Endothelial cell of umbilical vein (primary cell): ENCODE measurements at regions not wholly inside any gene's neighbourhood (a gene's known extent, or its start where the extent isn't known, plus 50 kb on each side); places are given as distances from the start of the nearest gene placed in this dataset.

Source experiments
- EZH2 ChIP-seq: IDR thresholded peaks from 2 replicates; pipeline ENCODE4 v1.6.1; 2012; ENCODE audit warnings: borderline replicate concordance, low read depth, mild to moderate bottlenecking, moderate library complexity, low read length, inconsistent platforms; ENCODE audit not compliant: severe bottlenecking
- FOS ChIP-seq: IDR thresholded peaks from 2 replicates; pipeline ENCODE4 v1.6.1; 2011; ENCODE audit warnings: mild to moderate bottlenecking, low read length, moderate library complexity, borderline replicate concordance; ENCODE audit not compliant: insufficient read depth
- GATA2 ChIP-seq: IDR thresholded peaks from 2 replicates; pipeline ENCODE4 v1.7.0; 2011; ENCODE audit warnings: low read depth, mild to moderate bottlenecking, moderate library complexity, mixed read lengths, low read length; ENCODE audit not compliant: insufficient read length, insufficient read depth
- JUN ChIP-seq: IDR thresholded peaks from 2 replicates; pipeline ENCODE4 v1.6.1; 2011; ENCODE audit warnings: borderline replicate concordance, low read depth; ENCODE audit not compliant: insufficient read length, insufficient read depth
- MYC ChIP-seq: IDR thresholded peaks from one replicate; pipeline ENCODE4 v1.6.1; 2011; ENCODE audit warnings: mild to moderate bottlenecking, low read depth, low read length
- POLR2A ChIP-seq: IDR thresholded peaks from 2 replicates; pipeline ENCODE4 v1.6.1; 2012; ENCODE audit warnings: low read depth, mild to moderate bottlenecking, control low read depth, low read length
- POLR2AphosphoS5 ChIP-seq: IDR thresholded peaks from 2 replicates; pipeline ENCODE4 v1.6.1; 2012; ENCODE audit warnings: low read depth, mild to moderate bottlenecking, control low read depth, low read length, moderate library complexity; ENCODE audit not compliant: insufficient read depth
- TF ChIP-seq, protein P1 (sequence below), 2 donors: IDR thresholded peaks; 1 replicate in 1 of 2; 2 replicates in 1 of 2; pipeline ENCODE4 v1.5.1; 2011; ENCODE audit warnings: low read length in 2 of 2, mild to moderate bottlenecking in 2 of 2, moderate library complexity in 2 of 2, control low read depth in 1 of 2, inconsistent platforms in 1 of 2, low read depth in 1 of 2; ENCODE audit not compliant: insufficient read depth in 1 of 2; ENCODE audit errors: extremely low read depth in 1 of 2
- TF ChIP-seq, protein P2 (sequence below): IDR thresholded peaks from 2 replicates; pipeline ENCODE4 v1.6.1; 2011; ENCODE audit not compliant: insufficient read depth, insufficient read length

DNA sequence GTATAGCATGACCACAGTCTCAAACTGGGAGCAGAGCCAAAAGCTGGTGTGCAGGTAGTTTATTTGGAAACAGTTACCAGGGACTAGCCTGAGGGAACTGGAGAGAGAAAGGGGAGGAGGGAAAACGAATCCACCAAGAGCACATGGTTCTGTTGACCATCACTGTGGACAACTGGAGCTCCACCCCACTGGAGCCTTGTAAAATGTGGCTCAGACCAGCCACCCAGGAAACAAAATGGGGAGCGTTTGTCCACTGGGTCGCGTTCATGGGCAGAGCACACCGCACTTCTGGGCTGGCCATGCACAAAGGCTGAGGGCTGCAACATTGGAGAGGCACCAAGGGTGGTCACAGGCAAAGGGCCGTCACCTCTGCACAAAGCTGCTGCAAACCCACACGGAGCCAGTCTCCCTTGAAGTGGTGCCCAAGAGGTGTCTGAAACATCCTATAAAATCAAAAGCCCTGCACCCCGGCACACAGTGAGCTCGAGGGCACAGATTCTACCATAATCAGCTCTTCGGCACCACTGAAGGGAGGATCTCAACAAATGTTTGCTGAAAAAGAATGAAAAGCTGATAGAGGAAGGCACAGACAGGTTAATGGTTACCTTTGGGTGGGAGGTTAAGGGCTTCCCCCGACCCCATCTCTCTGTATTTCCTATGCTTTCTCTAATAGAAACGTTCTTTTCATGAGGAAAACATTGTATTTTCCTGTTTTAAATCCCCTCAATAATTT, 192.9 kb downstream of the INHBB start:
- TF ChIP-seq, protein P1, sequence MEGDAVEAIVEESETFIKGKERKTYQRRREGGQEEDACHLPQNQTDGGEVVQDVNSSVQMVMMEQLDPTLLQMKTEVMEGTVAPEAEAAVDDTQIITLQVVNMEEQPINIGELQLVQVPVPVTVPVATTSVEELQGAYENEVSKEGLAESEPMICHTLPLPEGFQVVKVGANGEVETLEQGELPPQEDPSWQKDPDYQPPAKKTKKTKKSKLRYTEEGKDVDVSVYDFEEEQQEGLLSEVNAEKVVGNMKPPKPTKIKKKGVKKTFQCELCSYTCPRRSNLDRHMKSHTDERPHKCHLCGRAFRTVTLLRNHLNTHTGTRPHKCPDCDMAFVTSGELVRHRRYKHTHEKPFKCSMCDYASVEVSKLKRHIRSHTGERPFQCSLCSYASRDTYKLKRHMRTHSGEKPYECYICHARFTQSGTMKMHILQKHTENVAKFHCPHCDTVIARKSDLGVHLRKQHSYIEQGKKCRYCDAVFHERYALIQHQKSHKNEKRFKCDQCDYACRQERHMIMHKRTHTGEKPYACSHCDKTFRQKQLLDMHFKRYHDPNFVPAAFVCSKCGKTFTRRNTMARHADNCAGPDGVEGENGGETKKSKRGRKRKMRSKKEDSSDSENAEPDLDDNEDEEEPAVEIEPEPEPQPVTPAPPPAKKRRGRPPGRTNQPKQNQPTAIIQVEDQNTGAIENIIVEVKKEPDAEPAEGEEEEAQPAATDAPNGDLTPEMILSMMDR (IDR thresholded peaks at IDR 0.05; ENCODE audit: extremely low read depth in 1 of 2, insufficient read depth in 1 of 2, low read depth in 1 of 2, low read length in 2 of 2) = no peak
- TF ChIP-seq, protein P2, sequence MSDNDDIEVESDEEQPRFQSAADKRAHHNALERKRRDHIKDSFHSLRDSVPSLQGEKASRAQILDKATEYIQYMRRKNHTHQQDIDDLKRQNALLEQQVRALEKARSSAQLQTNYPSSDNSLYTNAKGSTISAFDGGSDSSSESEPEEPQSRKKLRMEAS = no peak
- no peak for TF ChIP-seq POLR2AphosphoS5
- no peak for TF ChIP-seq POLR2A
- TF ChIP-seq EZH2 = no peak
- no peak for TF ChIP-seq FOS
- TF ChIP-seq JUN = no peak
- no peak for TF ChIP-seq MYC
- no peak for TF ChIP-seq GATA2
